H1 (cell line): ENCODE measurements at regions not wholly inside any gene's neighbourhood (a gene's known extent, or its start where the extent isn't known, plus 50 kb on each side); places are given as distances from the start of the nearest gene placed in this dataset.

Experiments
- CTCF ChIA-PET: fragments of 300-600 bp; sonication (Branson Sonifier 250); formaldehyde crosslinking; loops from one replicate; lab custom pipeline; 2021; ENCODE audit not compliant: partially characterized antibody; lab: Charles Lee
- POLR2A ChIA-PET: fragments of 300-600 bp; sonication (Branson Sonifier 250); formaldehyde crosslinking; loops from one replicate; lab custom pipeline; 2021; ENCODE audit warnings: inconsistent platforms; ENCODE audit not compliant: partially characterized antibody; lab: Charles Lee
- DNase-seq, 2 experiments: peaks; one replicate each; pipeline versions ENCODE4 v3.0.0 to v3.0.0-alpha.2; 2010 to 2022; ENCODE audit warnings: low spot score in 2 of 2, low read depth in 1 of 2, mixed read lengths in 1 of 2
- FAIRE-seq: peaks from 2 replicates; lab custom pipeline; 2011; peaks lifted over from hg19 to GRCh38; lab: Jason Lieb, UNC
- H2AFZ ChIP-seq: 2 replicates; pipeline ENCODE4 v1.8.1; 2012; ENCODE audit warnings: low read length, inconsistent platforms
- H2AK5ac ChIP-seq: 2 replicates; pipeline ENCODE4 v1.6.1; 2013; ENCODE audit warnings: low read depth, low read length
- H2BK120ac ChIP-seq: replicated peaks from 2 replicates; pipeline ENCODE3; 2013; ENCODE audit warnings: low read depth, low read length, inconsistent platforms
- H2BK12ac ChIP-seq: 2 replicates; pipeline ENCODE4 v1.6.1; 2013; ENCODE audit warnings: low read depth, low read length
- H2BK15ac ChIP-seq: 2 replicates; pipeline ENCODE4 v1.6.1; 2013; ENCODE audit warnings: low read length
- H2BK20ac ChIP-seq: 2 replicates; pipeline ENCODE4 v1.6.1; 2013; ENCODE audit warnings: low read length
- H2BK5ac ChIP-seq: 2 replicates; pipeline ENCODE4 v1.6.1; 2013; ENCODE audit warnings: low read depth, low read length
- H3K14ac ChIP-seq: 2 replicates; pipeline ENCODE4 v1.6.1; 2013; ENCODE audit warnings: inconsistent platforms; ENCODE audit not compliant: insufficient read length
- H3K18ac ChIP-seq: 2 replicates; pipeline ENCODE4 v1.6.1; 2013; ENCODE audit warnings: low read length; ENCODE audit errors: extremely low read depth
- H3K23ac ChIP-seq: 2 replicates; pipeline ENCODE4 v1.6.1; 2013; ENCODE audit warnings: inconsistent platforms; ENCODE audit not compliant: insufficient read length
- H3K23me2 ChIP-seq: 2 replicates; pipeline ENCODE4 v1.6.1; 2013; ENCODE audit warnings: low read depth, low read length
- H3K27ac ChIP-seq: 2 replicates; pipeline ENCODE4 v1.6.1; 2011; ENCODE audit warnings: low read depth, low read length, inconsistent platforms
- H3K27me3 ChIP-seq, 4 experiments: replicated peaks in 1 of 4; 1 replicate in 1 of 4; 2 replicates in 3 of 4; pipeline versions ENCODE4 v1.6.1 to v1.8.1; 2011 to 2013; ENCODE audit warnings: low read length in 3 of 4, mild to moderate bottlenecking in 3 of 4, inconsistent platforms in 2 of 4, mixed read lengths in 2 of 4, moderate library complexity in 1 of 4; ENCODE audit not compliant: control insufficient read depth in 3 of 4, insufficient read depth in 3 of 4; ENCODE audit errors: extremely low read depth in 1 of 4
- H3K36me3 ChIP-seq, 4 experiments: 2 replicates each; pipeline versions ENCODE4 v1.6.1 to v1.8.1; 2011 to 2013; ENCODE audit warnings: mild to moderate bottlenecking in 4 of 4, low read length in 3 of 4, moderate library complexity in 2 of 4, control low read depth in 1 of 4, inconsistent platforms in 1 of 4; ENCODE audit not compliant: insufficient read depth in 4 of 4, control insufficient read depth in 2 of 4
- H3K4ac ChIP-seq: replicated peaks from 2 replicates; pipeline ENCODE3; 2013; ENCODE audit warnings: low read length, low read depth, mixed read lengths, inconsistent platforms; ENCODE audit not compliant: insufficient read length
- H3K4me1 ChIP-seq, 4 experiments: replicated peaks in 1 of 4; 1 replicate in 1 of 4; 2 replicates in 3 of 4; pipeline versions ENCODE4 v1.6.1 to v1.8.1; 2011 to 2013; ENCODE audit warnings: low read length in 3 of 4, inconsistent platforms in 2 of 4, mixed read lengths in 1 of 4; ENCODE audit not compliant: insufficient read depth in 4 of 4, control insufficient read depth in 3 of 4
- H3K4me2 ChIP-seq, 2 experiments: 2 replicates each; pipeline versions ENCODE4 v1.6.1 to v1.8.1; 2011 to 2013; ENCODE audit warnings: low read depth in 2 of 2, low read length in 2 of 2, control low read depth in 1 of 2, inconsistent platforms in 1 of 2, mild to moderate bottlenecking in 1 of 2; ENCODE audit not compliant: insufficient read depth in 1 of 2
- H3K4me3 ChIP-seq, 4 experiments: fragments of 200-600, 300-600 bp in 1 of 4; sonication (generic), shearing (Covaris generic), sonication (Bioruptor Twin) in 1 of 4; 2 replicates each; pipeline versions ENCODE4 v1.5.1 to v1.8.1; 2011 to 2016; ENCODE audit warnings: low read length in 4 of 4, low read depth in 3 of 4, control low read depth in 2 of 4, inconsistent platforms in 2 of 4, mild to moderate bottlenecking in 2 of 4, mixed read lengths in 1 of 4, moderate library complexity in 1 of 4; ENCODE audit not compliant: insufficient read depth in 2 of 4; ENCODE audit errors: extremely low read depth in 1 of 4
- H3K56ac ChIP-seq: replicated peaks from 2 replicates; pipeline ENCODE3; 2013; ENCODE audit warnings: low read depth, mild to moderate bottlenecking, mixed read lengths, low read length, inconsistent platforms; ENCODE audit not compliant: insufficient read length
- H3K79me1 ChIP-seq: 2 replicates; pipeline ENCODE4 v1.6.1; 2013; ENCODE audit warnings: low read depth, low read length, control low read depth
- H3K79me2 ChIP-seq, 2 experiments: 2 replicates each; pipeline versions ENCODE4 v1.6.1 to v1.8.1; 2012 to 2013; ENCODE audit warnings: low read length in 2 of 2, mild to moderate bottlenecking in 2 of 2, inconsistent platforms in 1 of 2; ENCODE audit not compliant: insufficient read depth in 2 of 2, control insufficient read depth in 1 of 2
- H3K9ac ChIP-seq, 4 experiments: replicated peaks in 1 of 4; 1 replicate in 1 of 4; 2 replicates in 3 of 4; pipeline versions ENCODE4 v1.6.1 to v1.8.1; 2011 to 2013; ENCODE audit warnings: low read depth in 3 of 4, low read length in 3 of 4, control low read depth in 2 of 4, mild to moderate bottlenecking in 2 of 4, moderate library complexity in 2 of 4, inconsistent platforms in 1 of 4; ENCODE audit errors: extremely low read depth in 1 of 4
- H3K9me3 ChIP-seq, 2 experiments: 2 replicates each; pipeline versions ENCODE4 v1.6.1 to v1.8.1; 2012 to 2013; ENCODE audit warnings: mild to moderate bottlenecking in 2 of 2, moderate library complexity in 2 of 2, control low read depth in 1 of 2, inconsistent platforms in 1 of 2, low read depth in 1 of 2, low read length in 1 of 2, mixed read lengths in 1 of 2; ENCODE audit not compliant: insufficient read depth in 2 of 2
- H4K20me1 ChIP-seq, 2 experiments: replicated peaks in 1 of 2; 2 replicates each; pipeline versions ENCODE3 to v1.8.1; 2011 to 2013; ENCODE audit warnings: inconsistent platforms in 2 of 2, low read length in 2 of 2, mild to moderate bottlenecking in 1 of 2; ENCODE audit not compliant: insufficient read depth in 2 of 2, control insufficient read depth in 1 of 2
- H4K5ac ChIP-seq: 2 replicates; pipeline ENCODE4 v1.6.1; 2013; ENCODE audit warnings: low read length, low read depth, mixed read lengths, inconsistent platforms; ENCODE audit not compliant: insufficient read length
- H4K8ac ChIP-seq: 2 replicates; pipeline ENCODE4 v1.8.0; 2013; ENCODE audit warnings: mild to moderate bottlenecking, moderate library complexity, low read length, inconsistent platforms; ENCODE audit not compliant: insufficient read depth; ENCODE audit errors: extremely low read depth
- H4K91ac ChIP-seq: replicated peaks from 2 replicates; pipeline ENCODE3; 2013; ENCODE audit warnings: low read length, mixed read lengths, inconsistent platforms; ENCODE audit not compliant: insufficient read length
- ASH2L ChIP-seq: fragments of 200-600, 300-600 bp; sonication (generic); IDR thresholded peaks from one replicate; pipeline ENCODE4 v1.7.1; 2017; ENCODE audit warnings: low read length
- EP300 ChIP-seq, 2 experiments: IDR thresholded peaks; 1 replicate in 1 of 2; 2 replicates in 1 of 2; pipeline ENCODE4 v1.6.1; 2011 to 2012; ENCODE audit warnings: low read depth in 2 of 2, low read length in 2 of 2, mild to moderate bottlenecking in 2 of 2, borderline replicate concordance in 1 of 2, inconsistent platforms in 1 of 2, moderate library complexity in 1 of 2
- JUND ChIP-seq: IDR thresholded peaks from 2 replicates; pipeline ENCODE4 v1.6.1; 2011; ENCODE audit warnings: mild to moderate bottlenecking, improper control_type of control experiment, low read length
- KDM4A ChIP-seq: IDR thresholded peaks from one replicate; pipeline ENCODE4 v1.7.1; 2012; ENCODE audit warnings: low read depth, mild to moderate bottlenecking, moderate library complexity, low read length, inconsistent platforms; ENCODE audit not compliant: severe bottlenecking
- SIX5 ChIP-seq: IDR thresholded peaks from 2 replicates; pipeline ENCODE4 v1.6.1; 2011; ENCODE audit warnings: mild to moderate bottlenecking, low read depth, low read length
- SP1 ChIP-seq: IDR thresholded peaks from 2 replicates; pipeline ENCODE4 v1.6.1; 2011; ENCODE audit warnings: low read depth, low read length
- WGBS, 2 experiments: shearing (Covaris generic) in 1 of 2; methylation state at CpG; one replicate each; pipeline versions ENCODE4 v1.1.6 to v1.1.7; 2013 to 2015; ENCODE audit warnings: low lambda C conversion rate in 2 of 2, mixed read lengths in 2 of 2, inconsistent platforms in 1 of 2, low coverage in 1 of 2, missing lambda C conversion rate in 1 of 2; ENCODE audit not compliant: insufficient replicate concordance in 2 of 2, insufficient coverage in 1 of 2, insufficient read length in 1 of 2; ENCODE audit errors: extremely low coverage in 1 of 2, missing lambda C conversion rate in 1 of 2; 5-methylcytosine and 5-hydroxymethylcytosine counted together

DNA sequence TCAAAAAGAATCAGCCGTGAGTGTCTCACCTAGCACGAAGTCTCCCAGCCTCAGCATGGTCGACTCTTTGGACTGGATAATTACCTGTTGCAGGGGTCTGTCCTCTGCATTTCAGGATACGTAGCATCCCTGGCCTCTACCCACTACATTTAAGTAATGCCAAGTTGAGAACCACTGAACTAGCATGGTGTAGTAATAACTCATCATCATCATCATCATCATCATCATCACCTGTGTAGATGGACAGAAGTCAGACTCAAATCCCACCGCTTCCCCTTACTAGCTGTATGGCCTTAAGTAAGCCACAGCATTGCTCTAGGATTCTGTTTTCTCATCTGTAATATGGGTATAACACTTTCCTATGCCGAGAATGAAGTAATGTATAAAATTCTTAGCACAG lies 373.1 kb upstream of the XYLT1 start:
- Histone ChIP-seq H3K23ac (no peak overlapping the region), H3K18ac (no peak overlapping the region), H4K91ac (no peak overlapping the region), H4K8ac (no peak overlapping the region), H2BK12ac (0 out of 2 replicates have a peak overlapping the region, but pooled peaks have one; percentile 17), H3K4ac (no peak overlapping the region), H3K9ac (no peak overlapping the region), H2AFZ (no peak overlapping the region), H3K14ac (no peak overlapping the region), H3K9me3 (no peaks in the 10 kb centered on the region), H3K56ac (no peak overlapping the region), H3K79me1 (no peaks in the 10 kb centered on the region), H3K4me2 (no peak overlapping the region), H2AK5ac (no peak overlapping the region), H2BK5ac (no peak overlapping the region), H4K20me1 (no peaks in the 10 kb centered on the region), H3K4me3 (no peak overlapping the region), H3K36me3 (no peaks in the 10 kb centered on the region), H2BK120ac (no peak overlapping the region), H2BK15ac (no peak overlapping the region), H3K27ac (no peak overlapping the region), H3K23me2 (no peaks in the 10 kb centered on the region; the same call in 1 of the 2 replicates), H4K5ac (no peak overlapping the region), H3K4me1 (peaks cover 0 to 2% (median 0%) of the 10 kb centered on the region in 4 experiments; a peak in 2 of 7 replicates), H3K79me2 (no peaks in the 10 kb centered on the region), H3K27me3 (no peaks in the 10 kb centered on the region), H2BK20ac (no peak overlapping the region)
- no peak for DNase-seq
- FAIRE-seq: no peak
- POLR2A ChIA-PET: no interaction called here
- CTCF ChIA-PET: interaction anchor here (1.0 kb wide), 1 partner anchor 45 kb away, joined by 3 read pairs; no protein-coding TSS in a partner anchor
- TF ChIP-seq EP300 (IDR thresholded peaks at IDR 0.05; ENCODE audit: borderline replicate concordance in 1 of 2, low read depth in 2 of 2, low read length in 2 of 2) (no peak), KDM4A (no peak), SIX5 (no peak), JUND (no peak), SP1 (no peak), ASH2L (no peak)
- 95% methylated on average over 6 of the region's 6 CpGs; no CpG with 5 or more reads in 1 of the 2 experiments for WGBS, 2 experiments
